Loucy (cell line): ENCODE measurements at regions not wholly inside any gene's neighbourhood (a gene's known extent, or its start where the extent isn't known, plus 50 kb on each side); places are given as distances from the start of the nearest gene placed in this dataset.

Experiments
- H2AFZ ChIP-seq: fragments of 200-600 bp; sonication (generic); 2 replicates; pipeline ENCODE4 v1.6.0; 2016; ENCODE audit warnings: antibody characterized with exemption, mild to moderate bottlenecking, low read length, moderate library complexity
- H3F3A ChIP-seq: fragments of 200-600 bp; 2 replicates; pipeline ENCODE4 v1.6.0; 2016; ENCODE audit warnings: antibody characterized with exemption, low read depth, mild to moderate bottlenecking
- H3K27me3 ChIP-seq: fragments of 200-600 bp; sonication (generic); 2 replicates; pipeline ENCODE4 v1.6.1; 2014; ENCODE audit warnings: low read length, mild to moderate bottlenecking; ENCODE audit not compliant: insufficient read depth, poor library complexity, severe bottlenecking
- H3K36me3 ChIP-seq: fragments of 200-600 bp; sonication (generic); 2 replicates; pipeline ENCODE4 v1.6.1; 2016; ENCODE audit warnings: low read length; ENCODE audit not compliant: insufficient read depth
- H3K4me1 ChIP-seq: fragments of 200-600 bp; sonication (generic); 2 replicates; pipeline ENCODE4 v1.5.1; 2014; ENCODE audit warnings: low read length, mild to moderate bottlenecking; ENCODE audit not compliant: insufficient read depth, poor library complexity, severe bottlenecking
- H3K4me2 ChIP-seq: fragments of 200-600 bp; sonication (generic); 2 replicates; pipeline ENCODE4 v1.6.0; 2014; ENCODE audit warnings: antibody characterized with exemption, low read length, low read depth, mild to moderate bottlenecking; ENCODE audit not compliant: poor library complexity, severe bottlenecking
- H3K4me3 ChIP-seq: fragments of 200-600 bp; sonication (generic); 2 replicates; pipeline ENCODE4 v1.5.1; 2014; ENCODE audit warnings: low read length, mild to moderate bottlenecking, mixed read lengths; ENCODE audit not compliant: poor library complexity, severe bottlenecking
- H3K79me2 ChIP-seq: fragments of 200-600 bp; sonication (generic); 2 replicates; pipeline ENCODE4 v1.6.1; 2014; ENCODE audit warnings: low read length; ENCODE audit not compliant: insufficient read depth
- H3K9ac ChIP-seq: fragments of 200-600 bp; sonication (generic); 2 replicates; pipeline ENCODE4 v1.6.0; 2014; ENCODE audit warnings: mild to moderate bottlenecking, low read depth, low read length, moderate library complexity; ENCODE audit not compliant: poor library complexity, severe bottlenecking
- H3K9me2 ChIP-seq: fragments of 200-600 bp; sonication (generic); replicated peaks from 2 replicates; pipeline ENCODE4 v1.6.1; 2016; ENCODE audit warnings: low read depth, low read length, mixed read lengths
- H3K9me3 ChIP-seq: fragments of 200-600 bp; sonication (generic); 2 replicates; pipeline ENCODE4 v1.6.1; 2014; ENCODE audit warnings: mild to moderate bottlenecking, antibody characterized with exemption, low read length, low read depth; ENCODE audit not compliant: insufficient read depth
- H4K20me1 ChIP-seq: fragments of 200-600 bp; sonication (generic); 2 replicates; pipeline ENCODE4 v1.6.0; 2014; ENCODE audit warnings: antibody characterized with exemption, low read length, mild to moderate bottlenecking; ENCODE audit not compliant: insufficient read depth, poor library complexity, severe bottlenecking
- EZH2phosphoT487 ChIP-seq: fragments of 200-600 bp; IDR thresholded peaks from 2 replicates; pipeline ENCODE4 v1.6.1; 2018; ENCODE audit warnings: antibody characterized with exemption, mild to moderate bottlenecking, moderate library complexity, borderline replicate concordance
- TF ChIP-seq, protein P1 (sequence below): fragments of 200-600 bp; sonication (generic); conservative IDR thresholded peaks from 2 replicates; pipeline ENCODE4 v1.5.1; 2014; ENCODE audit warnings: mild to moderate bottlenecking, antibody characterized with exemption, low read length

DNA sequence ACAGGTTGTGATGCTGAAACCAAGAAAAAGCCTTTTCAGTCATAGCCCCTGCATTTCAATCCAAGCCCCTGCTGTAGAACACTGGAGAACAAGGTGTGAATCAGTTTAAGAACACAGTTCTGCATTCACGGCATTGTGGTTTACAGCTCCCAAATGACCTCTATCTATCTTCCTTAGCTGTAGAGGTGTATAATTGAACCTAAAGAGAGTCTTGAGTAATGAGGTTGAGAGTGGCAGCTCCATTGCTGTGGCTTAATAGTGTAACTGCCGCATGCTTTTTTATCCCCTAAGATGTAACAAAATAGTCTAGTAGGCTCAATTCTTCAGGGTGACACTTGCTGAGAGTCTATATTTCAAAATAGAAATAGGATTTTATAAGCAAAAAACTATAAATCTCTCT is 121.3 kb upstream of the EPHA4 start:
- H3K9me3 ChIP-seq = no peaks in the 10 kb centered on the region

DNA sequence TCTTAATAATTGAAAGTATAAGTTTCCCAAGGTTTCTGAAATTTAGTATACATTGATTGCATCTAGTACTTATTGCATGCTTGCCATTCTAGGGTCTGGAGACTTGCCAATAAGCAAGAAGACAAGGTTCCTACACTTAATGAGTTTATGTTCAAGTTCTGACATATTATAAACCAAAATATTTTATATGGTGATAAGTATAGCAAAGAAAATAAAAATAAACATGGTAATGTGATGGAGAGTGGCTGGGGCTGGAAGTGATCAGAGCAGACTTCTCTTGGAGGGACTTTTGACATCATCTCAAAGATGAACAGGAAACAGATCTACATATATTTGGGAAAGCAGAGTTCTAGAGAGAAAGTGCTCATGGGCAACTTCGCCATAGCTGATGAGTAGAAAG is 119.5 kb upstream of the EPHA4 start:
- Histone ChIP-seq H4K20me1 (no peaks in the 10 kb centered on the region), H3K27me3 (no peaks in the 10 kb centered on the region), H3K4me2 (no peak overlapping the region), H3K9ac (no peak overlapping the region), H3K79me2 (no peaks in the 10 kb centered on the region), H3F3A (no peaks in the 10 kb centered on the region), H3K36me3 (no peaks in the 10 kb centered on the region), H3K4me3 (no peak overlapping the region), H3K9me3 (no peaks in the 10 kb centered on the region), H3K4me1 (no peaks in the 10 kb centered on the region), H3K9me2 (no peaks in the 10 kb centered on the region), H2AFZ (no peak overlapping the region)
- TF ChIP-seq, protein P1, sequence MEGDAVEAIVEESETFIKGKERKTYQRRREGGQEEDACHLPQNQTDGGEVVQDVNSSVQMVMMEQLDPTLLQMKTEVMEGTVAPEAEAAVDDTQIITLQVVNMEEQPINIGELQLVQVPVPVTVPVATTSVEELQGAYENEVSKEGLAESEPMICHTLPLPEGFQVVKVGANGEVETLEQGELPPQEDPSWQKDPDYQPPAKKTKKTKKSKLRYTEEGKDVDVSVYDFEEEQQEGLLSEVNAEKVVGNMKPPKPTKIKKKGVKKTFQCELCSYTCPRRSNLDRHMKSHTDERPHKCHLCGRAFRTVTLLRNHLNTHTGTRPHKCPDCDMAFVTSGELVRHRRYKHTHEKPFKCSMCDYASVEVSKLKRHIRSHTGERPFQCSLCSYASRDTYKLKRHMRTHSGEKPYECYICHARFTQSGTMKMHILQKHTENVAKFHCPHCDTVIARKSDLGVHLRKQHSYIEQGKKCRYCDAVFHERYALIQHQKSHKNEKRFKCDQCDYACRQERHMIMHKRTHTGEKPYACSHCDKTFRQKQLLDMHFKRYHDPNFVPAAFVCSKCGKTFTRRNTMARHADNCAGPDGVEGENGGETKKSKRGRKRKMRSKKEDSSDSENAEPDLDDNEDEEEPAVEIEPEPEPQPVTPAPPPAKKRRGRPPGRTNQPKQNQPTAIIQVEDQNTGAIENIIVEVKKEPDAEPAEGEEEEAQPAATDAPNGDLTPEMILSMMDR = no peak
- TF ChIP-seq EZH2phosphoT487 = no peak

More for the DNA sequence above, 121.3 kb upstream of the EPHA4 start:
- H3K9me2 ChIP-seq = no peaks in the 10 kb centered on the region
- no peaks in the 10 kb centered on the region for H3K27me3 ChIP-seq
- no peak overlapping the region for H3K4me2 ChIP-seq
- no peaks in the 10 kb centered on the region for H4K20me1 ChIP-seq
- H3K4me1 ChIP-seq = no peaks in the 10 kb centered on the region
- no peaks in the 10 kb centered on the region for H3F3A ChIP-seq
- H2AFZ ChIP-seq = no peak overlapping the region
- H3K4me3 ChIP-seq = no peak overlapping the region
- H3K79me2 ChIP-seq = no peaks in the 10 kb centered on the region
- no peak for TF ChIP-seq EZH2phosphoT487
- TF ChIP-seq, protein P1 = no peak
- H3K9ac ChIP-seq = no peak overlapping the region
- H3K36me3 ChIP-seq = no peaks in the 10 kb centered on the region

DNA sequence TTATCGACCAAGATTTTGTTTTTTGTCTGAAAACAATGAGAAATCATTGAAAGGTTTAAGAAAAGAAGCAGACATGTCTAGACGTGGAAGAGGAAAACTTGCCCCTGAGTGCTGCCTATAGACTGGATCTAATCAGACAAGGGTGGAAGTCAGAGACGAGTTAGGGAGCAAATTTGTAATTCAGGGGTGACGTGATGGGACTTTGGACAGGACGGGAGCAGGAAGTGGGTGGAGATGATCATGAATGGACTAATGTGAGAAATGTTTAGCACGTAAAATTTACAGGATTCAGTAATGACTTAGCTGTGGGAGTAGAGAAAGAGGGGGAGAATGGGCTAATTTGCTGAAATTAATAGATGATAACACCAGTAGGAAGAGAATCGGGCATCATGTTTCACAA is 117.0 kb upstream of the EPHA4 start:
- no peaks in the 10 kb centered on the region for H3K4me1 ChIP-seq
- no peaks in the 10 kb centered on the region for H3F3A ChIP-seq
- H4K20me1 ChIP-seq = no peaks in the 10 kb centered on the region
- H3K27me3 ChIP-seq = no peaks in the 10 kb centered on the region
- H3K9me3 ChIP-seq = no peaks in the 10 kb centered on the region
- no peaks in the 10 kb centered on the region for H3K9me2 ChIP-seq
- no peak overlapping the region for H3K4me3 ChIP-seq
- TF ChIP-seq, protein P1 = no peak
- no peak for TF ChIP-seq EZH2phosphoT487
- no peaks in the 10 kb centered on the region for H3K79me2 ChIP-seq
- H3K4me2 ChIP-seq = no peak overlapping the region
- no peaks in the 10 kb centered on the region for H3K36me3 ChIP-seq
- no peak overlapping the region for H3K9ac ChIP-seq
- no peak overlapping the region for H2AFZ ChIP-seq
